ENCODE measurements at regions not wholly inside any gene's neighbourhood (a gene's known extent, or its start where the extent isn't known, plus 50 kb on each side); places are given as distances from the start of the nearest gene placed in this dataset.
"Not testable (repeated sequence)": the region's sequence is repeated elsewhere in the genome, so short reads cannot be mapped to it uniquely, and the experiment has no call there.

- not testable (repeated sequence) for DNase-seq
Observed at GRCh38 chr4:73671348-73671747, 51.1 kb upstream of the RASSF6 start.

GRCh38 chr4:73673286-73673685 is 53.0 kb upstream of the RASSF6 start:
- no peak for DNase-seq

GRCh38 chr4:73674451-73674919 is 54.2 kb upstream of the RASSF6 start:
- no peak for DNase-seq

GRCh38 chr4:73675623-73676022 is 55.4 kb upstream of the RASSF6 start:
- DNase-seq = no peak

GRCh38 chr4:73676136-73676535 is 55.9 kb upstream of the RASSF6 start:
- DNase-seq = no peak

GRCh38 chr4:73676861-73677323 is 56.7 kb upstream of the RASSF6 start:
- peak; percentile 64 for DNase-seq

- no peak for DNase-seq
Observed at GRCh38 chr4:73679836-73680235, 59.6 kb upstream of the RASSF6 start.

- no peak for DNase-seq
Observed at GRCh38 chr4:73681776-73682175, 58.6 kb upstream of the CXCL8 start.

- DNase-seq = no peak
Observed at GRCh38 chr4:73682508-73682907, 57.9 kb upstream of the CXCL8 start.

GRCh38 chr4:73683033-73683432 is 57.3 kb upstream of the CXCL8 start:
- DNase-seq = no peak

GRCh38 chr4:73683456-73683855 is 56.9 kb upstream of the CXCL8 start:
- DNase-seq = no peak

GRCh38 chr4:73684097-73684496 is 56.3 kb upstream of the CXCL8 start:
- no peak for DNase-seq

GRCh38 chr4:73685052-73685451 is 55.3 kb upstream of the CXCL8 start:
- DNase-seq = no peak

GRCh38 chr4:73687421-73687820 is 52.9 kb upstream of the CXCL8 start:
- no peak for DNase-seq

- no peak for DNase-seq
Observed at GRCh38 chr4:73690051-73690738, 50.2 kb upstream of the CXCL8 start.
